ENCODE measurements at regions not wholly inside any gene's neighbourhood (a gene's known extent, or its start where the extent isn't known, plus 50 kb on each side); places are given as distances from the start of the nearest gene placed in this dataset.
"Not testable (repeated sequence)": the region's sequence is repeated elsewhere in the genome, so short reads cannot be mapped to it uniquely, and the experiment has no call there.

DNA sequence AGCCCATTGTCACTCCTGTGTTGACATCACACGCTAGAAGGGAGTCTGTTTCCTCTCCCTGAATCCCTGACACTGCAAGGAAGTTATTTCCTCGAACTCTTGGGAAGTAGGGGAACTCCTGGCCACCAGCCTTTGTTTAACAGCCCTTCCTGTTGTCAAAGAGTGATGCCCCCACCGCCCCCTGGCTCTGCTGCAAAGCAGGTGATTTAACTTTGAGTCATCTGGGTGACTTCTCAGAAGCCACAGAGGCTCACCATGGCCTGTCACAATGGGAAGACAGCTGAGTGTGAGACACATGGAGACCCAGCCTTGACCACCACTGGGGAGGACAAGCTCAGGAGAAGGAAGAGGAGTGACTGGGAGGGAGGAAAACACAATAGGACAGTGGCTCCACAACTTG, 182.8 kb downstream of the PSMG1 start:
- no peak for DNase-seq (ENCODE audit: low spot score)

DNA sequence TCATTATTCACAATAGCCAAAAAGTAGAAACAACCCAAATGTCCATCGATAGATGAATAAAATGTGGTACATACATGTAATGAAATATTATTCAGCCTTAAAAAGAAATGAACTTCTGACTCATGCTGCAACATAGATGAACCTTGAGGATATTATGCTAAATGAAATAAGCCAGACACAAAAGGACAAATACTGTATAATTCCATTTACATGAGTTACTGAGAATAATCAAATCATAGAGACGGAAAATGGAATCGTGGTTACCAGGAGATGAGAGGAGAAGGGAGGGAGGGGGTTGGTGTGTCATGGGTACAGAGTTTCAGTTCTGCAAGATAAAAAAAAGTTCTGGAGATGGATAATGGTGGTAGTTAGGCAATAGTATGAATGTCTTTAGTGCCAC, 184.1 kb downstream of the PSMG1 start:
- DNase-seq (ENCODE audit: low spot score) = no peak

DNA sequence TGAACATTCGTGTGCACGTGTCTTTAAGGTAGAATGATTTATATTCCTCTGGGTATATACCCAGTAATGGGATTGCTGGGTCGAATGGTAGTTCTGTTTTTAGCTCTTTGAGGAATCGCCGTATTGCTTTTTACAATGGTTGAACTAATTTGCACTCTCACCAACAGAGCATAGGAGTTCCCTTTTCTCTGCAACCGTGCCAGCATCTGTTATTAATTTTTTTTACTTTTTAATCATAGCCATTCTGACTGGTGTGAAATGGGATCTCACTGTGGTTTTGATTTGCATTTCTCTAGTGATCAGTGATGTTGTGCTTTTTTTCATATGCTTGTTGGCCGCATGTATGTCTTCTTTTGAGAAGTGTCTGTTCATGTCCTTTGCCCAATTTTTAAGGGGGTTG, 185.0 kb downstream of the PSMG1 start:
- not testable (repeated sequence) for DNase-seq (ENCODE audit: low spot score)

DNA sequence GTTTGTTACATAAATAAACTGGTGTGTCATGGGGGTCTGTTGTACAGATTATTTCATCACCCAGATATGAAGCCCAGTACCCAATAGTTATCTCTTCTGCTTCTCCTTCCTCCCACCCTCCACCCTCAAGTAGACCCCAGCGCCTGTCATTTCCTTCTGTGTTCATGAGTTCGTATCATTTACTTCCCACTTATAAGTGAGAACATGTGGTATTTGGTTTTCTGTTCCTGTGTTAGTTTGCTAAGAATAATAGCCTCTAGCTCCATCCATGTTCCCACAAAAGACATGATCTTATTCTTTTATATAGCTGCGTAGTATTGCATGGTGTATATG, 185.4 kb downstream of the PSMG1 start:
- not testable (repeated sequence) for DNase-seq (ENCODE audit: low spot score)

DNA sequence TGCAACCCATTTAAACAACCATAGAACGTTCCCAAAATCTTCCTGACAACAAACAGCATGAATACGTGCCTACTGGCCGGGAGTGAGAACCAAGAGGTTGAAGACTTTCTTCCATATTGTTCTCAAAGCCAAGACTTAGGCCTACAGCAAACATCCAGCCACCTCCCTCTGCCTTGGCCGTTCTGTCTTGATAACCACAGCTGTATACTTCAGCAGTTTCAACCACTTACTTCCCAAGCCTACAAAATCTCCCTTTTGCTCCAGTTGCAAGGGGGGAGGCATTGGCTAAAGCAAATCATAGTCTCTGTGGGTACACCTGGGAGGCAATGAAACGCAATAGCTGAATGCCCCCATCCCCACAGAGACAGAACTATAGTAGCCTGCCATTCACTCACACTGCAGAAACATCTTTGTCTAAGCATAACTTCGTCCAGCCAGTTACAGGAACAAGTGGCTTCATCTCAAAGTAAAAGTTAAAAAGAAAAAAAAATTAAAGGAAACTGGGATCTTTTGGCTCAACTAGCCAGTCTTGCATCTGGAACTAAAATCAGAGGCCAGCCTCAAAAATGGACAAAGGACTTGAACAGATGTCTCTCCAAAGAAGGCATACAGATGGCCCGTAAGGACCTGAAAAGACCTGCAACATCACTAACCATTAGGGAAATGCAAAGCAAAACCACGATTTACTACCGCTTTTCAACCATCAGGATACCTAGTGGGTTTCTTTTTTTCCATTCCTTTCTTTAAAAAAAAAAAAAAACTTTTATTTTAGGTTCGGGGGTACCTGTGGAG, 186.0 kb downstream of the PSMG1 start:
- DNase-seq (ENCODE audit: low spot score) = no peak

DNA sequence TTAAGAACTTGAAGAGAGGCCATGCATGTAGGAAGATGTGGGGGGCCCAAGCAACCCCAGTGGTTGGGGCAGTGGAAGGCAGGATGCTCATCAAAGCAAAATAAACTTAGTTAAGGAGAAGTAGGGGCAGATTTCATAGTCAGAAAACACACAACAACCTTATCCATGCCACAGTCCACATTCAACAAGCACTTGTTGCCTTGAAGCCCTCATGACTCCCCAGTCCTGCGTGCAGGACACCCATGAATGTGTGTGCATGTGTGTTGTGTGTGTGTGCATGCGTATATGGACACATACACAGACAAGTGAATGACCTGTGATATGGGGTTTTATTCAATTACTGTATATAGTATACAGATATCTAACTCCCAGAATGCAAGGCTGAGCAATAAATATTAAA, 186.9 kb downstream of the PSMG1 start:
- no peak for DNase-seq (ENCODE audit: low spot score)

DNA sequence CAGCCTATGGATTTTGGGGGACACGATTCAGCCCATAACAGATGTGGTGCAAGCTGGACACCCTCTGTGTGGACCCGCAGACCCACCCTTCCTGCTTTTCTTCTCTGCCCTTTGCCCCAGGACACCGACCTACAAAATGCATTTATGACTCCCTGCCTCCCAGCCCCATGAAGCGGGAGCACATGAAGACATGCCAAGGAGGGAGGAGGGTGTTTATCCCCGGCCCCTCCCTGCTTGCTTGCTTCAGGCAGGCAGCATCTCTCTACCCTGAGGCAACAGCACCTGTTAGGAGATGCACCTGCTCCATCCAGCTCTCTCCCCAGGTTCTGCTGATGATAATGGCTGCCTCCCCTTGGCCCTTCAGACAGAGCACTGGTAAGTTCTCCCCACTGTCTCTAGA, 187.5 kb downstream of the PSMG1 start:
- DNase-seq (ENCODE audit: low spot score) = no peak

DNA sequence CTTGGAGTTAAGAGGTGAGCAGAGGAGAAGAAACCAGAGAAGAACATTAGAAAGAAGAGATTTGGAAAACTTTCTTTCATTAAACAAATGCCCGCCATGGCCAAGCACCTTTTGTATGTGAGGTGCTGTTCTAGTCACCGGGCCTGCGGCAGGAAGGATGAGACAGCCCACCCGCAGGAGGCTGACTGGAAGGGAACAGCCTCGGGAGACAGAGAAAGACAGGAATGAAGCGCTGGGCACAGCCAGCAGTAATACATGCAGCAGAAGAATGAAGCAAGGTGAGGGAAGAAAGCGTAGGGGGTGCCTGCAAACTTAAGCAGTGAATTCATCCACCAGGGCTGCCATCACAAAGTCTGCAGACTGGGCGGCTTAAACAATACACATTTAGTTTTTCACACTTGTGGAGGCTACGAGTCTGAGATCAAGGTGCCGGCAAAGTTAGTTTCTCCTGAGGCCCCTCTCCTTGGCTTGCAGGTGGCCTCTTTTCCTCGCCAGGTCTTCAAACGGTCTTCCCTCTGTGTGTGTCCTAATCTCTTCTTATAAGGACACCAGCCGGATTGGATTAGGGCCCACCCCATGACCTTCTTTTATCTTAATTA, 188.1 kb downstream of the PSMG1 start:
- no peak for DNase-seq (ENCODE audit: low spot score)

DNA sequence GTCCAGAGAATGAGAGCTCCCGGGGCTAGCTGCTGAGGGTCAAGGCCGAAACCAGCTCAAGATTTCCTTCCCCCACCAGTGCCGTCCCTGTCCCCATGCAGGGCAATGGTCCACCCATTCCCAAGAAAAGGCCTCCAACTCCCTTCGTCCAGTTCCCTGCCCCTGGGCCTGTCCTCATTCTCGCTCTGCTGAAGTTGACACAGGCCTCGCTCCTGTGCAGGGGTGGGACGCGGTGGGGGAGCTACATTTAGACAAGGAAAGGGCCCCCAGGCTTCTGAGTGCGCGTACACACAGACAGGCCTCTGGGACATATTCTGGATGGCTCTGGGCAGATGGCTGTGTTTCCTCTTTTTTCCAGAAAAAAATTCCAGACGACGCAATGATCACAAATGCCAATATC, 188.3 kb downstream of the ETS2 start:
- no peak for DNase-seq (ENCODE audit: low spot score)

DNA sequence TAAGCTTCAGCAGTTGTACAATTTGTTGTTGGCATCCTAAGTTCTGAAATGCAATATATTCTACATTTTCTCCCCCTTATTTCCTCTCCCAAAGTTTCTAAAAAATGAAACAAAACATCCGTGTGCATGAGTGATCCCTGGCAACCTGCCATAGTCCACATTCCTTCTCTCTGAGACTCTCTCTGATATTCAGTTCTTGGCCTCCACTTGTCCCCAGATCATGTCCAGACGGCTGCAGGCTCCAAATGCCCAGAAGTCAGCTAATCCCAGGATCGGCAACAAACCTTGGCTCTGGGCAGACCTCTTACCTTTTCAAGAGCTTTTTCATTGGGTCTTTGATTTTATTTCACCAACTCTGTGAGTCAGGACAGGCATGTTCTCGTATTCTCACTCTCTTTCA, 187.8 kb downstream of the ETS2 start:
- DNase-seq (ENCODE audit: low spot score) = no peak

DNA sequence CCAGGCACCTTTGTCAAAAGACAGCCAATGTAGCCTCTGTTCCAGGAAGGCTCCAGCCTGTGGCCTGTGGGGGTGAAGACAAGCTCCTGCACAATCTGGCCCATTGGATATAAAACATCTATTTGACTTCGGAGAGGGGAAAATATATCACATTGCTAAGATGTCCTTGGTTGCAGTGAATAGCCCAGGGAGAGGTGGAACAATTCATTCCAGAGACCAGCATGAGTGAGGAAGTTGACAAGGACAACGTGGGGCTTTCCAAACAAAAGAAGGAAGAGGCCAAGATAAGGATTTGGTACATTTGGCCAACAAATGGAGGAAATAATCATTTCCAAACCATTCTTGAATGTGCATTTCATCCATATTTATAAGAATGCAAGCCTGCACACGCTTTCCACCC, 187.0 kb downstream of the ETS2 start:
- DNase-seq (ENCODE audit: low spot score) = no peak

DNA sequence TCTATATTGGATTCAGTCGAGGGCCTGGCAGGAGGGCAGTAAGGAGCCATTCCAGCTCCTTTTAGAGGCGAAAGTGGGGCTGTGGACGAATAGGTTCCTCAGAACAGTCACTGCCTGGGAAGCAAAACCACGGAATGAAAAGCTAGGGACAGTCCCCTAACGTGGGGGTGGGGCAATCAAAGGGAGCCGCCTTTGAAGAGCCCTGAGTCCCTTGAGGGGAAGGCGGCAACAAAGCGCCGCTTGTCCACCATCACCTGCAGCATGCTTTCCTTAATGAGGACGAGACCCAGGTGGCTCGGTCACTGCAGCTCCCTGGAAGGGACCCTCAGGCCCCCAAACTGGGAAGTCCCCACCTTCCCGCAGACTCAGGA, 184.7 kb downstream of the ETS2 start:
- no peak for DNase-seq (ENCODE audit: low spot score)

DNA sequence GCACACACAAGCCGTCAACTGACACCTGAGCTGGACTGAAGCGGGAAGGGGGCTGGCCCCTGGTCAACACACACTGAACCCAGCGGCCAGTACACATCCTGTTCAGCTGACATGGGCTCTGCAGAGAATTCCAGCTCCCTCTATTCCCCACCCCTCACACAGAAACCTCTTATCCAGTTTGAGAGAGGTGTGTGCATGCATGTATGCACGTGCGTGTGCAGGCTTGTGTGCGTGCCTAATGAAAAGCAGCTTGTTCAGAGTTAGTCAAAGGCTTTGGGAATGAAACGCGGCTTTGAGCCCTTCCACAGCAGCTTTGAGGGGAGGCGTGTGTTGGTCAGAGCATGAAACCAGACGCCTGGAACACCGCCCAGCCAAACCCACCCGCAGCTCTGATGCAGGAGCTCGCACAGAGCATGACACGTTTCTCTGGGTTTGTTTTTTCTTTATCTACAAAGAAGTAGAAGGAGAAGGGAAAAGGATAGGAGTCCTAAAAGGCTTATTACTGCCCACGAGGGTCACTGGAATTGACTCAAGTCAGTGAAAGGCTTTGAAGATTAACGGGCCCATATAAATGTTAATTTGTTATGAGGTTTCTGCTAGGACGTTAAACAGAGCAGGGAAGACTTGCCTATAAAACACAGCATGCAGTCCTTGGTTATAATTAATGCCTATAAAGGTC, 184.2 kb downstream of the ETS2 start:
- no peak for DNase-seq (ENCODE audit: low spot score)

DNA sequence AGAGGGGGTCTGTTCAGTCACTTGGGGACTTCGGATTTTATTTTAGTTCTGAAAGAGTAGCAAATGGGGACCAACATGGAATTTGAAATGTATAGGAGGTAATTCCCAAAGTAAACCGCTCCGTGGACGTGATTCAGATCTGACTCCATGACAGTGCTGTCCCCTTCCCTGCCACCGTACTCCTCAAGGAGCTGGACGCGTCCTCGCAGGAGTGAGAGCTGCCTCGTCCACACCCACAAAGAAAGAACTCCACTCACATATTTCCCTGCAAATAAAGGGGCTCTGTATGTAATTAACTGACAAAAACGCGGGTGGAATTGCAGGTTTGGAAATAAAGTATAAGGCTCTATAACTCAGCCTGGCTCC, 183.6 kb downstream of the ETS2 start:
- no peak for DNase-seq (ENCODE audit: low spot score)

DNA sequence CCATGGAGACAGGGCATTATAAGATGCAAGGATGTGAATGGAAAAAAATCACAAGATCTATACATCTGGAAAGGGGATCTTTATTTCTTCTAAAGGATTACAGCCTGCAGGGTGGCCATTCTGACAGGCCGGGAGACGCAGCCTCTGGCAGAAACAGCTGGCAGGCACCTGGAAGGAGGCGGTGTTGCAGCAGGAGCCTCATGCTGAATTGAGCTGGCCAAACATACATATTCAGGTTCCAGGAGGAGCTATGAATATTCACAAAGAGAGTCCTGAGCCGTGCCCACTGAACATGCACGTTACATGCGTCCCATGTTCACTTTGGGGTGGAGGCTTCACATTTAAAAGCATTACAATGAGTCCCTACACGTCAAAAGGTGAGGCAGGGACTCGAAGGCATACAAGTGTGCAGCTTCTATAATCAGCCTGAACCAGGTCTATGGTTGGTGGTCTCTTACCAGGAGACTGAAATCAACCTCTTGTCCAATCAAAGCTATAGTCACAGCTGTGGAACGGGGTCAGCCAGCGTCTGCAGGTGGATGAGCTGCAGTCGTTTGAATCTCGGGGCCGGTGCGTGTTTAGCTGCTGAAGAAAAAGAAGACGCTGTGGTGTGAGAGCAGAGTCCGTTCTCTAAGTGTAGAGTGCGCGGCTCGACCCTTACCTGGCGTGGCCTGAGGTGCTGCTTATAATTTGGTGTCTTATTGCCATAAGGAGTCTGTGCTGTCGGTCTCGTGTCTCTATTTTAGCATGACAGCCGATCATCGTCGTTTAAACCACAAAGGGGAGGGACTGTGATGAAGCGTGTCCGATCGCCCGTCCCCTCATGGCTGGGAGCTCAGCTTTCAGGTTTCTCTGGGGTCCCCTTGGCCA, 183.0 kb downstream of the ETS2 start:
- no peak for DNase-seq (ENCODE audit: low spot score)

DNA sequence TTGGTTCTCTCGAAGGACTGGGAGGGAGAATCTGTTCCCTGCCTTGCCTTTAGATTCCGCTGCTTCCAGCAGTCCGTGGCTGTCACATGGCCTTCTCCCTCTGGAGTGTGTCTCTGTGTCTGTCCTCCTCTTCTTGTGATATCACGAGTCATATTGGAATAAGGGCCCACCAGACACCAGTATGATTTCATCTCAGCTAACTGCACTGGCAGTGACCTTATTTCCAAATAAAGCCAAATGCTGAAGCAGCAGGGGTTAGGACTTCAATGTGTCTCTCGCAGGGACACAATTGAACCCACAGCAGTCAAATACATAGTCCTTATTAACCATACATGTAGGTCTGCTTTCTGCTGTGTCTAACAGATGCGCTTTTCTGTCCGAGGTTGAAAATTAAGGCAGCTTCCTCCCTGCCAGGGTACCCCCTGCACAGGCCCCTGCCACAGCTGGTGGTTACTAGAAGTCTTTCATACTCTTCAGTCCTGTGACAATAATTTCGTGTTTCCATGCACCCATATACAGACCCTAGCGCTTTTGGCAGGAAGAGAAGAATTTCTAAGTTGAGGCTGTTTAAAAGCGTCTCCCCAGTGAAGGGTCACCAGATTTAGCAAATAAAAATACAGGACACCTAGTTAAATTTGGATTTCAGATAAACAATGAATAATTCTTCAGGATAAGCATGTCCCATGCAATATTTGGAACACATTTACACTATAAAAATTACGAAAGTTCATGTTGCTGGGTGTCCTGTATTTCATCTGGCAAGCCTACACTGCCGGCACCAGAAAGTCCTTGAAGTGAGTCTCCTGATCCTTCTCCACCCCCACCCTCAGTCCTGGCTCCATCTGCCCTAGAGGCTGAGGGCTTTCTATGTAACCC, 182.1 kb downstream of the ETS2 start:
- DNase-seq (ENCODE audit: low spot score) = no peak

DNA sequence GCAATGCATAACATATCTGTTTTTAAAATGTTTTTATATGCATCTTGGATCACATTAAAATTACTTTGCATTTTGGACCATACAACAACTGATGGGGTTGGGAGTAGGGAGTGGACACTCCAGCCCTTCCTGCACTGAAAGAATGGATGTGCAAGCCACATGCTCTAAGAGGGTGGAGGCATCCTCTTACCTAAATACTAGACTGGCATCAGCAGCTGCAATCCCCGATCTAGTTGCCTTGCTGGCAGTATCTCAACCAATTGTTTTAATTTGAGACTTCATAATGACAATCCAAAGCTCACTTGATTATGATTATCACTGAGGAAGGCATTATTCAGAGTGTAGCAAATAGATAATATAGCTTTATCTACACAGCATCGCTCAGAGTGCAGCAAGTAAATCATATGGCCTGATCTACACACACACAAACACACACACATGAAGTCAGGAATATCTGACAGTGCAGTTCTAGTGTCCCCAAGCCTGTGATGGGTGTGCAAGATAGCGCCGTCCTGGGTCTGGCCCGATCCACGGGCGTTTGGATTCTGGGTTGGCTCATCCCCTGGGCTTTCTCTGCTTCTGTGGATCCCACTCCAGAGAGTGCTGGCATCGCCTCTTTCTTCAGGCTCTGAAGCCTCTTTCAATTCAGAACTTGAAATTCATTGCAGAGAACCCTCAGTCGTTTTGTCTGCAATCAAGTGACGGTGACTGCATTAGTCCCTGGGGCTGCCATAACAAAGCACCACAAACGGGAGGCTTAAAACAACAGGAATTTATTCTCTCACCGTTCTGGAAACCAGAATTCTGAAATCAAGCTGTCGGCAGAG, 181.3 kb downstream of the ETS2 start:
- DNase-seq (ENCODE audit: low spot score) = no peak

DNA sequence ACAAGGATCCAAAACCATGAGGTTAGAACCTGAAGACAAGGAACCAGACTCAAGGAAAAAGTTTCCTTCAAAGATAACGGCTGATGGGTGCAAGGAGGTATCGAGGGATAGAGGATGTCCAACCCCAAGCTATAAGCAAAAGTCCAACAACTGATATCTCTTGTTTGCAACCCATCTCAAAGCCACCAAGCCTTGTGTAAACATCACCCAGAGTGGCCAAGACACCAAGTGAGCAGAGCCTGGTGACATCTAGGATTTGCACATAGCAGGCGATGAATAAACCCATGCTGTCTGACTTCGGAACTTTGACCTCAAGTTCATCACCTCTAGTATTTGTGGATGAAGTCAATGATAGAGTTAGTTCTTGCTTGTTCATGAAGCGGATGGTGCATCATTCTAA, 180.7 kb downstream of the ETS2 start:
- DNase-seq (ENCODE audit: low spot score) = no peak

DNA sequence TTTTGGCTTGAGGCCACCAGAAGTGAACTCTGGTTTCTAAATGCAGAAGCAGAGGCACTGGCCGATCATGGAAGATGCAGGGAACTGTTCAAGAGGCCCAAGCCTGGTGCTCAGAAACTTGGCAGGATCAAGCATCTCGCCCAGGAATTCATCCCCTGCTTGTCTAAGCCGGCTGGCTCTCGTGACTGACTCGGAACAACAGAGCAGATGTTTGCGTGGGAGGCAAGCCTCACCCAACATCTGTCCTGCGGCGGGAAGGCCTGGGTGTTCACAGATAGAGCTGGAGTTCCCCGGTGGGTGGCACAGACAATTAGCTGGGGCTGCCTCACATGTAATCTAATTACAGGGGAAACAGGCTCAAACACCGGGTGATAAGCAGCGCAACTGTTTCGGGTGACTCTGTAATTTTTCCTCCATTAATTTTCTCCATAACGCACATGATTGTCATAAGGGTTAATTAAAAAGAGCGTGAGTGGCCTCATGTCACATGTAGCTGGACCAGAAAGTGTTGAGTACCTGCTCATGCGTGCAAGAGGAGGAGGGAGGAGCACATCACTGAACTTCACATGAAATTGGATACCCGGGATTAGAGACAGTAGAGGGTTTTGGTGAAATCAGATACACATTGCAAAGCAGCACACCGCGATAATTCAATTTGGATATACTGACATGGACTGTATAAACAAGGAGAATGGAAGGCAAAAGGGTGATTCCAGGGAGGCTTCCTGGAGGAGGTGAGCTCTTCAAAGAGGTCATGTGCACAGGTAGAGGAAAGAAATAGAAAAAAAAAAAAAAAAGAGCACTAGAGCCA, 180.0 kb downstream of the ETS2 start:
- DNase-seq (ENCODE audit: low spot score) = no peak

DNA sequence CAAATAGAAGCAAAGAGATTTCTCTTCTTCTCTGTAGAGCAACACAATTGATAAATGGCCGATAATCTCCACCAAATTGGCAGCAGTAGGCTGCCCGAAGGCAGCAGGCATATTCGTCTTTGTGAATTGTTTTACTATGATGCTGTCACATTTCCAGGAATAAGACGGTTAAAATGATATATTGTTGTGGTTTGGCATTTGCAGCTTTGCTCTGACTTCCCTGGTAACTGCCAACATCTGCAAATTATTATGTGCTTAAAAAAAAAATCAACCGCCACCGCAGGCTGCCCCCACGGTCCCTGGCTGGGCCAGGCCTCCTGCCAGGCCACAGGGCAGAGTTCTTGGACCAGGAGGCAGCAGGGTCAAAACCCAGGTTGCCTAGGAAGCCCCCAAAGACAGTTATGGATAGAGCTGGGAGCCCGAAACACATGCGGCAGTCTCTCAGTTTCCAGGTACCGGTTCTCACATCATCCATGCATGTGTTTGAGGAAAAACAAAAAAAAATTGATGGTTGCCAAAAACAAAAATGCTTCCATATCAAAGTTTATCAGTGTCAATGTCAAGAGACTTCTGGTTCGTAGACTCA, 179.3 kb downstream of the ETS2 start:
- DNase-seq (ENCODE audit: low spot score) = no peak

Data from globus pallidus (tissue), 1 donor.